Progenitor cell of endocrine pancreas (in vitro differentiated cells): ENCODE measurements at regions not wholly inside any gene's neighbourhood (a gene's known extent, or its start where the extent isn't known, plus 50 kb on each side); places are given as distances from the start of the nearest gene placed in this dataset.

Experiments used
- DNase-seq: peaks from one replicate; pipeline ENCODE4 v3.0.0; 2021; ENCODE audit warnings: low spot score; ENCODE audit not compliant: unreplicated experiment
- H3K27ac Mint-ChIP-seq: 2 replicates; pipeline ENCODE4 v1.8.0; 2021; ENCODE audit warnings: mild to moderate bottlenecking, moderate library complexity, mixed read lengths
- H3K27me3 Mint-ChIP-seq: 2 replicates; pipeline ENCODE4 v1.8.0; 2021; ENCODE audit warnings: mixed read lengths
- H3K36me3 Mint-ChIP-seq: 2 replicates; pipeline ENCODE4 v1.8.0; 2022; ENCODE audit warnings: mixed read lengths; ENCODE audit not compliant: insufficient read depth
- H3K4me1 Mint-ChIP-seq: 2 replicates; pipeline ENCODE4 v1.8.0; 2021; ENCODE audit warnings: low read depth, mixed read lengths
- H3K4me3 Mint-ChIP-seq: 2 replicates; pipeline ENCODE4 v1.8.0; 2021; ENCODE audit warnings: low read depth, mild to moderate bottlenecking, moderate library complexity, mixed read lengths
- H3K9me3 Mint-ChIP-seq: 2 replicates; pipeline ENCODE4 v1.8.0; 2021; ENCODE audit warnings: low read depth, mixed read lengths
- CTCF ChIP-seq: fragments of 200-600 bp; sonication (generic); IDR thresholded peaks from one replicate; pipeline ENCODE4 v1.5.0; 2021; ENCODE audit warnings: antibody characterized with exemption, mild to moderate bottlenecking; ENCODE audit not compliant: unreplicated experiment

GRCh38 chr22:34122042-34122441 is 201.8 kb upstream of the LARGE1 start:
- no peak overlapping the region for H3K4me3 Mint-ChIP-seq
- DNase-seq, result no peak
- H3K27ac Mint-ChIP-seq, result no peak overlapping the region
- no peaks in the 10 kb centered on the region for H3K4me1 Mint-ChIP-seq
- peaks cover 9% of the 10 kb centered on the region for H3K27me3 Mint-ChIP-seq
- no peaks in the 10 kb centered on the region for H3K36me3 Mint-ChIP-seq
- no peak for TF ChIP-seq CTCF
- H3K9me3 Mint-ChIP-seq, result peaks cover 3% of the 10 kb centered on the region

- no peak overlapping the region for H3K27ac Mint-ChIP-seq
- H3K4me3 Mint-ChIP-seq, result no peak overlapping the region
- no peak for TF ChIP-seq CTCF
- peaks cover 16% of the 10 kb centered on the region for H3K27me3 Mint-ChIP-seq
- H3K9me3 Mint-ChIP-seq, result no peaks in the 10 kb centered on the region
- DNase-seq, result no peak
- H3K4me1 Mint-ChIP-seq, result no peaks in the 10 kb centered on the region
- no peaks in the 10 kb centered on the region for H3K36me3 Mint-ChIP-seq
These were observed 209.6 kb upstream of the LARGE1 start for GRCh38 chr22:34129691-34130486.

- Mint-ChIP-seq H3K4me1 (no peaks in the 10 kb centered on the region), H3K4me3 (no peak overlapping the region), H3K27ac (no peak overlapping the region), H3K36me3 (no peaks in the 10 kb centered on the region), H3K27me3 (peaks cover 13% of the 10 kb centered on the region), H3K9me3 (no peaks in the 10 kb centered on the region)
- DNase-seq, result no peak
- no peak for TF ChIP-seq CTCF
These were observed 215.5 kb upstream of the LARGE1 start for GRCh38 chr22:34135749-34136148.

- Mint-ChIP-seq H3K4me1 (peaks cover 1% of the 10 kb centered on the region), H3K4me3 (no peak overlapping the region), H3K27ac (no peak overlapping the region), H3K9me3 (peaks cover 12% of the 10 kb centered on the region), H3K27me3 (peaks cover 6% of the 10 kb centered on the region), H3K36me3 (no peaks in the 10 kb centered on the region)
- no peak for TF ChIP-seq CTCF
- DNase-seq, result no peak
These were observed 229.7 kb upstream of the LARGE1 start for GRCh38 chr22:34150023-34150422.

- no peaks in the 10 kb centered on the region for H3K4me1 Mint-ChIP-seq
- peaks cover 41% of the 10 kb centered on the region for H3K27me3 Mint-ChIP-seq
These were observed 239.2 kb upstream of the LARGE1 start for GRCh38 chr22:34159491-34159890.

More at GRCh38 chr22:34159491-34159890, 239.2 kb upstream of the LARGE1 start:
- Mint-ChIP-seq H3K4me3 (no peak overlapping the region), H3K27ac (no peak overlapping the region), H3K36me3 (no peaks in the 10 kb centered on the region), H3K9me3 (no peaks in the 10 kb centered on the region)
- TF ChIP-seq CTCF, result no peak
- no peak for DNase-seq
